ENCODE measurements at regions not wholly inside any gene's neighbourhood (a gene's known extent, or its start where the extent isn't known, plus 50 kb on each side); places are given as distances from the start of the nearest gene placed in this dataset.
"Not testable (repeated sequence)": the region's sequence is repeated elsewhere in the genome, so short reads cannot be mapped to it uniquely, and the experiment has no call there.

GRCh38 chr7:56697058-56697457, 435.2 kb downstream of the ZNF479 start:
- intact Hi-C loops (cut with DNase I): not testable (repeated sequence)

GRCh38 chr7:56686276-56686859, 445.9 kb downstream of the ZNF479 start:
- DNase-seq: no peak
- TF ChIP-seq CTCF (IDR thresholded peaks at IDR 0.05) (no peak), POLR2A (IDR thresholded peaks at IDR 0.05) (no peak)
- H3K4me1 ChIP-seq: no peaks in the 10 kb centered on the region
- no peak overlapping the region for H3K4me3 ChIP-seq
- no peaks in the 10 kb centered on the region for H3K36me3 ChIP-seq
- intact Hi-C loops (cut with DNase I): no loop called here
- H3K27me3 ChIP-seq: no peaks in the 10 kb centered on the region
- H3K9me3 ChIP-seq: peaks cover 0 to 52% (median 21%) of the 10 kb centered on the region in 3 donors
- H3K27ac ChIP-seq: no peak overlapping the region
- WGBS, 2 donors: 79 to 86% methylated on average over 4 to 5 of the region's 5 CpGs

More at GRCh38 chr7:56697058-56697457, 435.2 kb downstream of the ZNF479 start:
- H3K36me3 ChIP-seq, H3K4me1 ChIP-seq, H3K27me3 ChIP-seq, H3K27ac ChIP-seq, DNase-seq, H3K4me3 ChIP-seq: not testable (repeated sequence)
- H3K9me3 ChIP-seq: peaks cover 0 to 43% (median 0%) of the 10 kb centered on the region in 3 donors

- no peak overlapping the region for H3K4me3 ChIP-seq
- peaks cover 0 to 75% (median 51%) of the 10 kb centered on the region in 3 donors for H3K9me3 ChIP-seq
- H3K4me1 ChIP-seq: no peaks in the 10 kb centered on the region
- WGBS, 2 donors: 68 to 69% methylated on average over 6 of the region's 6 CpGs
- TF ChIP-seq POLR2A (IDR thresholded peaks at IDR 0.05) (no peak), CTCF (IDR thresholded peaks at IDR 0.05) (no peak)
- intact Hi-C loops (cut with DNase I): no loop called here
- DNase-seq: no peak
- no peaks in the 10 kb centered on the region for H3K27me3 ChIP-seq
- no peaks in the 10 kb centered on the region for H3K36me3 ChIP-seq
- H3K27ac ChIP-seq: no peak overlapping the region
Measured at GRCh38 chr7:56639173-56639746, 493.0 kb downstream of the ZNF479 start.

GRCh38 chr7:56609852-56610355, 493.7 kb upstream of the NUPR2 start:
- peaks cover 0 to 20% (median 1%) of the 10 kb centered on the region in 3 donors for H3K9me3 ChIP-seq
- no peaks in the 10 kb centered on the region for H3K4me1 ChIP-seq
- no peak overlapping the region for H3K4me3 ChIP-seq
- no peaks in the 10 kb centered on the region for H3K36me3 ChIP-seq
- no peak overlapping the region for H3K27ac ChIP-seq
- no peak for TF ChIP-seq CTCF (IDR thresholded peaks at IDR 0.05)
- intact Hi-C loops (cut with DNase I): no loop called here
- no peaks in the 10 kb centered on the region for H3K27me3 ChIP-seq
- DNase-seq: no peak
- 46 to 56% methylated on average over 2 of the region's 2 CpGs for WGBS, 2 donors

- Histone ChIP-seq H3K4me1 (no peaks in the 10 kb centered on the region), H3K27ac (no peak overlapping the region), H3K36me3 (no peaks in the 10 kb centered on the region), H3K9me3 (peaks cover 0 to 19% (median 4%) of the 10 kb centered on the region in 3 donors), H3K4me3 (no peak overlapping the region), H3K27me3 (no peaks in the 10 kb centered on the region)
- DNase-seq: no peak
- intact Hi-C loops (cut with DNase I): no loop called here
- no peak for TF ChIP-seq CTCF (IDR thresholded peaks at IDR 0.05)
- TF ChIP-seq POLR2A (IDR thresholded peaks at IDR 0.05): no peak
- 70 to 72% methylated on average over 1 to 8 of the region's 19 CpGs for WGBS, 2 donors
Measured at GRCh38 chr7:56605146-56605545, 488.9 kb upstream of the NUPR2 start.

All from esophagus squamous epithelium (tissue), 5 donors.